Glomerular endothelial cell (primary cell): ENCODE measurements at regions not wholly inside any gene's neighbourhood (a gene's known extent, or its start where the extent isn't known, plus 50 kb on each side); places are given as distances from the start of the nearest gene placed in this dataset.
"Not testable (repeated sequence)": the region's sequence is repeated elsewhere in the genome, so short reads cannot be mapped to it uniquely, and the experiment has no call there.

Experiments used
- DNase-seq: peaks from one replicate; pipeline ENCODE4 v3.0.0-alpha.2; 2011; ENCODE audit warnings: low read depth, low spot score; ENCODE audit errors: extremely low read depth

GRCh38 chr3:147244397-147244796, 161.9 kb downstream of the ZIC4 start:
- DNase-seq = no peak

GRCh38 chr3:147240581-147240980, 165.8 kb downstream of the ZIC4 start:
- DNase-seq = no peak

- no peak for DNase-seq
Observed at GRCh38 chr3:147237991-147238390, 168.4 kb downstream of the ZIC4 start.

- DNase-seq = not testable (repeated sequence)
Observed at GRCh38 chr3:147231980-147232379, 174.4 kb downstream of the ZIC4 start.

GRCh38 chr3:147231111-147231510, 175.2 kb downstream of the ZIC4 start:
- DNase-seq = no peak

- DNase-seq = no peak
Observed at GRCh38 chr3:147222291-147222690, 184.1 kb downstream of the ZIC4 start.

- no peak for DNase-seq
Observed at GRCh38 chr3:147218965-147219364, 187.4 kb downstream of the ZIC4 start.

- DNase-seq = no peak
Observed at GRCh38 chr3:147216143-147216673, 190.1 kb downstream of the ZIC4 start.

GRCh38 chr3:147215660-147216059, 190.7 kb downstream of the ZIC4 start:
- DNase-seq = no peak

GRCh38 chr3:147213633-147214032, 192.7 kb downstream of the ZIC4 start:
- no peak for DNase-seq

GRCh38 chr3:147210676-147211075, 195.7 kb downstream of the ZIC4 start:
- DNase-seq = no peak

- DNase-seq = no peak
Observed at GRCh38 chr3:147201086-147201485, 205.3 kb downstream of the ZIC4 start.

- no peak for DNase-seq
Observed at GRCh38 chr3:147200545-147200944, 205.8 kb downstream of the ZIC4 start.

GRCh38 chr3:147197739-147198138, 208.6 kb downstream of the ZIC4 start:
- no peak for DNase-seq

- DNase-seq = no peak
Observed at GRCh38 chr3:147195887-147196286, 210.5 kb downstream of the ZIC4 start.

- peak; percentile 64 for DNase-seq
Observed at GRCh38 chr3:147191795-147192385, 214.5 kb downstream of the ZIC4 start.

- no peak for DNase-seq
Observed at GRCh38 chr3:147189016-147189415, 217.3 kb downstream of the ZIC4 start.

GRCh38 chr3:147187687-147188086, 218.7 kb downstream of the ZIC4 start:
- DNase-seq = no peak

GRCh38 chr3:147185781-147186180, 220.6 kb downstream of the ZIC4 start:
- no peak for DNase-seq

GRCh38 chr3:147184794-147185193, 221.5 kb downstream of the ZIC4 start:
- DNase-seq = no peak

- no peak for DNase-seq
Observed at GRCh38 chr3:147173257-147173656, 233.1 kb downstream of the ZIC4 start.

GRCh38 chr3:147162743-147163142, 243.6 kb downstream of the ZIC4 start:
- DNase-seq = no peak

GRCh38 chr3:147161833-147162232, 244.5 kb downstream of the ZIC4 start:
- no peak for DNase-seq
